HCT116 (cell line): ENCODE measurements at regions not wholly inside any gene's neighbourhood (a gene's known extent, or its start where the extent isn't known, plus 50 kb on each side); places are given as distances from the start of the nearest gene placed in this dataset.

ENCODE experiments used
- CEBPB ChIP-seq: IDR thresholded peaks from 2 replicates; pipeline ENCODE4 v1.6.1; 2012; ENCODE audit warnings: low read depth
- CTCF ChIP-seq, 3 experiments: fragments of 200-600 bp in 1 of 3; sonication (generic) in 1 of 3; IDR thresholded peaks in 2 of 3; conservative IDR thresholded peaks in 1 of 3; 2 replicates each; pipeline ENCODE4 v1.5.1; 2012 to 2017; ENCODE audit warnings: low read depth in 2 of 3, low read length in 2 of 3, antibody characterized with exemption in 1 of 3, borderline replicate concordance in 1 of 3, control low read depth in 1 of 3, mild to moderate bottlenecking in 1 of 3, mixed read lengths in 1 of 3, mixed run types in 1 of 3, moderate library complexity in 1 of 3; ENCODE audit not compliant: insufficient read depth in 1 of 3
- EZH2 ChIP-seq: fragments of 200-600 bp; sonication (generic); IDR thresholded peaks from 2 replicates; pipeline ENCODE4 v1.6.1; 2017; ENCODE audit warnings: antibody characterized with exemption, mixed run types
- JUND ChIP-seq: IDR thresholded peaks from 2 replicates; pipeline ENCODE4 v1.6.1; 2012
- MAX ChIP-seq: IDR thresholded peaks from 2 replicates; pipeline ENCODE4 v1.6.1; 2012
- POLR2A ChIP-seq: IDR thresholded peaks from 2 replicates; pipeline ENCODE4 v1.7.0; 2011; ENCODE audit warnings: borderline replicate concordance; ENCODE audit not compliant: insufficient read depth, insufficient read length; ENCODE audit errors: extremely low read depth
- POLR2AphosphoS5 ChIP-seq: IDR thresholded peaks from 2 replicates; pipeline ENCODE4 v1.6.1; 2011; ENCODE audit warnings: mild to moderate bottlenecking, low read depth, low read length, moderate library complexity
- RAD21 ChIP-seq: IDR thresholded peaks from 2 replicates; pipeline ENCODE4 v1.6.1; 2012; ENCODE audit warnings: low read depth, mild to moderate bottlenecking
- REST ChIP-seq: IDR thresholded peaks from 2 replicates; pipeline ENCODE4 v1.6.1; 2012; ENCODE audit warnings: low read depth
- SIN3A ChIP-seq: IDR thresholded peaks from 2 replicates; pipeline ENCODE4 v1.6.1; 2012; ENCODE audit warnings: low read depth
- SP1 ChIP-seq: IDR thresholded peaks from 2 replicates; pipeline ENCODE4 v1.6.1; 2012; ENCODE audit warnings: low read depth
- TCF7L2 ChIP-seq: IDR thresholded peaks from 2 replicates; pipeline ENCODE4 v1.7.0; 2011; ENCODE audit warnings: borderline replicate concordance, inconsistent platforms; ENCODE audit not compliant: insufficient read depth, insufficient read length; ENCODE audit errors: extremely low read depth
- YY1 ChIP-seq: IDR thresholded peaks from 2 replicates; pipeline ENCODE4 v1.6.1; 2011; ENCODE audit warnings: low read length, low read depth, moderate library complexity, mild to moderate bottlenecking; ENCODE audit not compliant: insufficient replicate concordance; ENCODE audit errors: extremely low read depth
- ZNF274 ChIP-seq: fragments of 200-500 bp; sonication (Bioruptor generic); IDR thresholded peaks from 2 replicates; pipeline ENCODE4 v1.6.1; 2014; ENCODE audit warnings: mild to moderate bottlenecking, low read depth, low read length, inconsistent platforms

GRCh38 chr9:80233906-80234305 is 662.1 kb downstream of the TLE4 start:
- TF ChIP-seq CEBPB (no peak), SP1 (no peak), CTCF (IDR thresholded peaks at IDR 0.05 in 2 of 3, conservative IDR thresholded peaks at IDR 0.05 in 1 of 3; ENCODE audit: borderline replicate concordance in 1 of 3, insufficient read depth in 1 of 3, low read depth in 2 of 3, low read length in 2 of 3) (no peak), MAX (no peak), REST (no peak), JUND (no peak), POLR2A (no peak), ZNF274 (no peak), TCF7L2 (no peak), EZH2 (no peak), POLR2AphosphoS5 (no peak), RAD21 (no peak), SIN3A (no peak), YY1 (no peak)
